ENCODE measurements at regions not wholly inside any gene's neighbourhood (a gene's known extent, or its start where the extent isn't known, plus 50 kb on each side); places are given as distances from the start of the nearest gene placed in this dataset.
"Not testable (repeated sequence)": the region's sequence is repeated elsewhere in the genome, so short reads cannot be mapped to it uniquely, and the experiment has no call there.

GRCh38 chr21:14677013-14677412 lies 130.9 kb upstream of the SAMSN1 start:
- no peak for DNase-seq

- no peak for DNase-seq
These were observed 129.8 kb upstream of the SAMSN1 start for GRCh38 chr21:14675774-14676530.

GRCh38 chr21:14673649-14674048 lies 127.5 kb upstream of the SAMSN1 start:
- DNase-seq = no peak

- no peak for DNase-seq
These were observed 126.4 kb upstream of the SAMSN1 start for GRCh38 chr21:14672466-14672865.

GRCh38 chr21:14670409-14670808 lies 124.3 kb upstream of the SAMSN1 start:
- DNase-seq = no peak

- DNase-seq = not testable (repeated sequence)
These were observed 123.0 kb upstream of the SAMSN1 start for GRCh38 chr21:14669092-14669491.

GRCh38 chr21:14657241-14658008 lies 111.3 kb upstream of the SAMSN1 start:
- DNase-seq = no peak

GRCh38 chr21:14646893-14647292 lies 100.8 kb upstream of the SAMSN1 start:
- DNase-seq = no peak

GRCh38 chr21:14645702-14646101 lies 99.6 kb upstream of the SAMSN1 start:
- no peak for DNase-seq

GRCh38 chr21:14632359-14632758 lies 86.2 kb upstream of the SAMSN1 start:
- no peak for DNase-seq

GRCh38 chr21:14630556-14631069 lies 84.5 kb upstream of the SAMSN1 start:
- DNase-seq = no peak

GRCh38 chr21:14629461-14629860 lies 83.3 kb upstream of the SAMSN1 start:
- no peak for DNase-seq

- not testable (repeated sequence) for DNase-seq
These were observed 77.0 kb upstream of the SAMSN1 start for GRCh38 chr21:14623079-14623478.

- no peak for DNase-seq
These were observed 74.0 kb upstream of the SAMSN1 start for GRCh38 chr21:14620152-14620551.

- DNase-seq = no peak
These were observed 71.8 kb upstream of the SAMSN1 start for GRCh38 chr21:14617871-14618270.

- DNase-seq = no peak
These were observed 70.9 kb upstream of the SAMSN1 start for GRCh38 chr21:14617040-14617393.

- DNase-seq = no peak
These were observed 70.4 kb upstream of the SAMSN1 start for GRCh38 chr21:14616380-14617039.

- no peak for DNase-seq
These were observed 69.4 kb upstream of the SAMSN1 start for GRCh38 chr21:14615359-14615974.

- DNase-seq = no peak
These were observed 68.2 kb upstream of the SAMSN1 start for GRCh38 chr21:14614287-14614686.

GRCh38 chr21:14613486-14614224 lies 67.5 kb upstream of the SAMSN1 start:
- DNase-seq = no peak

GRCh38 chr21:14610119-14610518 lies 64.0 kb upstream of the SAMSN1 start:
- not testable (repeated sequence) for DNase-seq

- no peak for DNase-seq
These were observed 63.2 kb upstream of the SAMSN1 start for GRCh38 chr21:14609274-14609673.

All from stimulated activated CD4-positive, alpha-beta T cell treated with anti-CD3 and anti-CD28 coated beads, Interleukin-4, amount 100 ng/mL, for 1 hour (primary cell).